Muscle layer of duodenum (tissue), 2 donors: ENCODE measurements at regions not wholly inside any gene's neighbourhood (a gene's known extent, or its start where the extent isn't known, plus 50 kb on each side); places are given as distances from the start of the nearest gene placed in this dataset.

Experiments used
- H3K27ac ChIP-seq: one replicate; pipeline ENCODE4 v1.7.0; 2013; ENCODE audit warnings: mild to moderate bottlenecking, low read length
- H3K27me3 ChIP-seq: one replicate; pipeline ENCODE4 v1.7.0; 2013; ENCODE audit warnings: low read depth, mild to moderate bottlenecking, control low read depth, low read length
- H3K36me3 ChIP-seq, 2 donors: one replicate each; pipeline ENCODE4 v1.7.0; 2013; ENCODE audit warnings: low read length in 2 of 2, control low read depth in 1 of 2, mild to moderate bottlenecking in 1 of 2; ENCODE audit not compliant: insufficient read depth in 2 of 2, control insufficient read depth in 1 of 2
- H3K4me1 ChIP-seq, 2 donors: one replicate each; pipeline ENCODE4 v1.7.0; 2013; ENCODE audit warnings: low read length in 2 of 2, mild to moderate bottlenecking in 2 of 2, control low read depth in 1 of 2, moderate library complexity in 1 of 2; ENCODE audit not compliant: insufficient read depth in 2 of 2, control insufficient read depth in 1 of 2
- H3K4me3 ChIP-seq, 2 donors: one replicate each; pipeline ENCODE4 v1.7.0; 2013; ENCODE audit warnings: low read length in 2 of 2, low read depth in 1 of 2, mild to moderate bottlenecking in 1 of 2
- H3K9me3 ChIP-seq, 2 donors: one replicate each; pipeline ENCODE4 v1.7.0; 2013; ENCODE audit warnings: low read length in 2 of 2, control low read depth in 1 of 2, mild to moderate bottlenecking in 1 of 2; ENCODE audit not compliant: control insufficient read depth in 1 of 2
- donor health status: healthy.

- Histone ChIP-seq H3K4me1 (peaks cover 0 to 3% of the 10 kb centered on the region in 2 donors), H3K27me3 (no peaks in the 10 kb centered on the region), H3K36me3 (peaks cover 3 to 9% of the 10 kb centered on the region in 2 donors), H3K9me3 (no peaks in the 10 kb centered on the region), H3K27ac (no peak overlapping the region), H3K4me3 (no peak overlapping the region)
These were observed 258.7 kb downstream of the MRTFB start for GRCh38 chr16:14329727-14330350.

- H3K27ac ChIP-seq = no peak overlapping the region
- peaks cover 3 to 9% of the 10 kb centered on the region in 2 donors for H3K36me3 ChIP-seq
- no peaks in the 10 kb centered on the region for H3K9me3 ChIP-seq
- no peak overlapping the region for H3K4me3 ChIP-seq
- no peaks in the 10 kb centered on the region for H3K27me3 ChIP-seq
- peaks cover 0 to 4% of the 10 kb centered on the region in 2 donors for H3K4me1 ChIP-seq
These were observed 254.6 kb downstream of the MRTFB start for GRCh38 chr16:14325502-14326401.

GRCh38 chr16:14324581-14324980, 253.5 kb downstream of the MRTFB start:
- no peak overlapping the region for H3K27ac ChIP-seq
- H3K9me3 ChIP-seq = no peaks in the 10 kb centered on the region
- H3K36me3 ChIP-seq = peaks cover 3 to 9% of the 10 kb centered on the region in 2 donors
- H3K27me3 ChIP-seq = no peaks in the 10 kb centered on the region
- no peak overlapping the region for H3K4me3 ChIP-seq
- H3K4me1 ChIP-seq = peaks cover 0 to 4% of the 10 kb centered on the region in 2 donors

GRCh38 chr16:14322186-14322585, 251.1 kb downstream of the MRTFB start:
- H3K36me3 ChIP-seq = no peaks in the 10 kb centered on the region
- H3K4me3 ChIP-seq = no peak overlapping the region
- H3K4me1 ChIP-seq = peaks cover 0 to 4% of the 10 kb centered on the region in 2 donors
- no peaks in the 10 kb centered on the region for H3K9me3 ChIP-seq
- H3K27me3 ChIP-seq = no peaks in the 10 kb centered on the region
- H3K27ac ChIP-seq = no peak overlapping the region

GRCh38 chr16:14321542-14321941, 250.4 kb downstream of the MRTFB start:
- Histone ChIP-seq H3K36me3 (no peaks in the 10 kb centered on the region), H3K4me3 (no peak overlapping the region), H3K27ac (no peak overlapping the region), H3K27me3 (no peaks in the 10 kb centered on the region), H3K4me1 (peaks cover 0 to 4% of the 10 kb centered on the region in 2 donors), H3K9me3 (no peaks in the 10 kb centered on the region)

GRCh38 chr16:14320406-14320805, 249.3 kb downstream of the MRTFB start:
- Histone ChIP-seq H3K4me1 (peaks cover 0 to 4% of the 10 kb centered on the region in 2 donors), H3K27ac (no peak overlapping the region), H3K36me3 (no peaks in the 10 kb centered on the region), H3K4me3 (no peak overlapping the region), H3K9me3 (no peaks in the 10 kb centered on the region), H3K27me3 (no peaks in the 10 kb centered on the region)
